Upper lobe of right lung (tissue), 1 donor: ENCODE measurements at regions not wholly inside any gene's neighbourhood (a gene's known extent, or its start where the extent isn't known, plus 50 kb on each side); places are given as distances from the start of the nearest gene placed in this dataset.

Experiments used
- ATAC-seq: fragments of 200-7000 bp; cut with Tn5 transposase; one replicate; pipeline ENCODE4 v1.9.1; 2020; ENCODE audit warnings: mild to moderate bottlenecking, moderate library complexity
- DNase-seq: peaks from one replicate; pipeline ENCODE4 v3.0.0-alpha.2; 2020
- H3K27ac ChIP-seq: fragments of 200-600 bp; one replicate; pipeline ENCODE4 v1.8.0; 2022
- H3K27me3 ChIP-seq: fragments of 200-600 bp; one replicate; pipeline ENCODE4 v1.8.0; 2022; ENCODE audit warnings: mild to moderate bottlenecking
- H3K36me3 ChIP-seq: fragments of 200-600 bp; one replicate; pipeline ENCODE4 v1.8.0; 2022
- H3K4me1 ChIP-seq: fragments of 200-600 bp; one replicate; pipeline ENCODE4 v1.8.0; 2022
- H3K4me3 ChIP-seq: fragments of 200-600 bp; one replicate; pipeline ENCODE4 v1.8.0; 2022; ENCODE audit warnings: mild to moderate bottlenecking
- H3K9me3 ChIP-seq: fragments of 200-600 bp; one replicate; pipeline ENCODE4 v1.8.0; 2022
- CTCF ChIP-seq: fragments of 200-600 bp; IDR thresholded peaks from one replicate; pipeline ENCODE4 v1.8.0; 2022; ENCODE audit warnings: antibody characterized with exemption
- intact Hi-C: fragments of 100-400 bp; cut with DNase I; formaldehyde crosslinking; loops from one replicate; pipeline ENCODE4 v1.11.0; 2022
- donor health status: DM: no; HTN: yes; CAD: no; lungs with severe emphysema.

GRCh38 chr3:26171006-26171405 is 381.1 kb downstream of the OXSM start:
- DNase-seq: no peak
- TF ChIP-seq CTCF: no peak
- Histone ChIP-seq H3K27me3 (no peaks in the 10 kb centered on the region), H3K9me3 (no peaks in the 10 kb centered on the region), H3K4me1 (no peaks in the 10 kb centered on the region), H3K36me3 (no peaks in the 10 kb centered on the region), H3K27ac (no peak overlapping the region), H3K4me3 (no peak overlapping the region)
- no peak for ATAC-seq
- intact Hi-C loops: no loop called here

GRCh38 chr3:26191556-26191955 is 401.7 kb downstream of the OXSM start:
- Histone ChIP-seq H3K4me3 (no peak overlapping the region), H3K36me3 (no peaks in the 10 kb centered on the region), H3K4me1 (no peaks in the 10 kb centered on the region), H3K9me3 (no peaks in the 10 kb centered on the region), H3K27me3 (no peaks in the 10 kb centered on the region), H3K27ac (no peak overlapping the region)
- TF ChIP-seq CTCF: no peak
- no peak for ATAC-seq
- no peak for DNase-seq
- intact Hi-C loops: no loop called here

GRCh38 chr3:26193558-26193957 is 403.7 kb downstream of the OXSM start:
- H3K27ac ChIP-seq: no peak overlapping the region
- H3K9me3 ChIP-seq: no peaks in the 10 kb centered on the region
- no peak for TF ChIP-seq CTCF
- no peaks in the 10 kb centered on the region for H3K36me3 ChIP-seq
- H3K27me3 ChIP-seq: no peaks in the 10 kb centered on the region
- DNase-seq: no peak
- ATAC-seq: no peak
- no peak overlapping the region for H3K4me3 ChIP-seq
- H3K4me1 ChIP-seq: no peaks in the 10 kb centered on the region
- intact Hi-C loops: no loop called here

- intact Hi-C loops: no loop called here
- no peak for TF ChIP-seq CTCF
- no peaks in the 10 kb centered on the region for H3K36me3 ChIP-seq
- no peaks in the 10 kb centered on the region for H3K9me3 ChIP-seq
- ATAC-seq (no peak), DNase-seq (no peak)
- no peak overlapping the region for H3K4me3 ChIP-seq
- H3K27me3 ChIP-seq: no peaks in the 10 kb centered on the region
- no peak overlapping the region for H3K27ac ChIP-seq
- H3K4me1 ChIP-seq: no peaks in the 10 kb centered on the region
Measured at GRCh38 chr3:26196781-26197180, 406.9 kb downstream of the OXSM start.

- TF ChIP-seq CTCF: no peak
- no peak for ATAC-seq
- Histone ChIP-seq H3K36me3 (no peaks in the 10 kb centered on the region), H3K4me3 (no peak overlapping the region), H3K4me1 (no peaks in the 10 kb centered on the region), H3K27ac (no peak overlapping the region), H3K9me3 (no peaks in the 10 kb centered on the region), H3K27me3 (no peaks in the 10 kb centered on the region)
- intact Hi-C loops: no loop called here
- DNase-seq: no peak
Measured at GRCh38 chr3:26198609-26199008, 408.7 kb downstream of the OXSM start.

- H3K27me3 ChIP-seq: no peaks in the 10 kb centered on the region
- no peak overlapping the region for H3K4me3 ChIP-seq
- no peak overlapping the region for H3K27ac ChIP-seq
- no peaks in the 10 kb centered on the region for H3K4me1 ChIP-seq
- intact Hi-C loops: no loop called here
- H3K36me3 ChIP-seq: no peaks in the 10 kb centered on the region
- no peak for DNase-seq
- TF ChIP-seq CTCF: no peak
- no peak for ATAC-seq
- no peaks in the 10 kb centered on the region for H3K9me3 ChIP-seq
Measured at GRCh38 chr3:26202169-26202568, 412.3 kb downstream of the OXSM start.
